GM19468 (cell line): ENCODE measurements at regions not wholly inside any gene's neighbourhood (a gene's known extent, or its start where the extent isn't known, plus 50 kb on each side); places are given as distances from the start of the nearest gene placed in this dataset.

Experiments used
- ATAC-seq: cut with Tn5 transposase; IDR thresholded peaks from one replicate; pipeline ENCODE4 v1.9.1; 2021; ENCODE audit warnings: mild to moderate bottlenecking, moderate library complexity, moderate number of reproducible peaks; ENCODE audit not compliant: unreplicated experiment; ENCODE audit errors: extremely low read depth

DNA sequence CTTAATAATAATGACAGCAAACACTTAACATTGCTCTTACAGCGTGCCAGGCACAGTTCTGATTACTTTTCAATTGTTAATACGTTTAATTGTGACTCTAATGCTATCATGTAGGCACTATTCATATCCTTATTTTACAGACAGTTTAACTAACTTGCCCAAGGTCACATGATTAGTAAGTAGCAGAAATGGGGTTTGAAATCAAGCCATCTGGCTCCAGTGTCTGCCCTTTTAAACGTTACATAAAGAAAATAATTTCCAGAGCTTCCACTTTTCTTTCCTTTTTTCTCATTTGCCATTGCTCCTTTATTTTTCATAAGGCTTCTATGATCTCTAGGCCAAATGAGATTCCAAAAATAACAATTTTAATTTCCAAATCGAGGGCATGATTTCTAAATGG, 50.6 kb upstream of the IKZF2 start:
- no peak for ATAC-seq

DNA sequence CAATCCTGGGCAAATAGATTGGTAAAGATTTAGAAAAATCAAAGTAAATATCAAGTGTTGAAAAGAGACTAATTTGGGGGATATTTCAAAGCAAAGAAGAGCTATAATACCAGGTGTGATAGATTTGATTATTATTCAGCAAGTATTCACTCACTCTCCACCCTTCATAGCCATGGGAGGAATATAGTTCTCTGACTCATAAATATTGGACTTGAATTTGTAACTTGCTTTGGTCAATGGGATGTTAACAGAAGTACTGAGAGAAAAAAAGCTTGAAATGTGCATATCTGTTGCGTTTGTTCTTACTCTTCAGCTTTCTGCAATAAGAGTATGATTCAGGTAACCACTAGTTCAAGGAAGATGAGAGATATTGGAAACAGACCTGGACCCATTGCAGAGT, 54.5 kb upstream of the IKZF2 start:
- ATAC-seq, result no peak

GRCh38 chr2:213213186-213213585, 61.8 kb upstream of the IKZF2 start:
- no peak for ATAC-seq

GRCh38 chr2:213214209-213214608, 62.8 kb upstream of the IKZF2 start:
- ATAC-seq, result no peak

DNA sequence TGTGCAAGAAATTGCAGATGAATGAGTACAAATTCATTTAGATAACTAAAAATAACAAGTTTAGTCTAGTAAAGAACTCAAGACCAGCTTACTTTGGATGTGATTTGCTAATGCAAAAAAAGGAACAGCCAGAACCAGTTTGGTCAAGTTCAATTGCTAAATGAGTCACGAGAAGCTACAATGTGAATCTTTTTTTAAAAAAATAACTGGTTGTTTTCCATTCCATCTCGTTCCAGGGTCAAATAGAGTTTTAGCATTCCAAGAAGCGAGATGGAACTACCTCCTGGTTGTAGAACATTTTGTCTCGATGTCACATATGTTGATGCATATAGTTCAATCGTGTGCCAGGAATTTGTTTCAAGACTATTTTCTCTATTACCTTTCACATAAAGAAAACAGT, 65.0 kb upstream of the IKZF2 start:
- no peak for ATAC-seq

- no peak for ATAC-seq
These were observed 64.4 kb upstream of the SPAG16 start for GRCh38 chr2:213219816-213220215.

- peak; percentile 35 for ATAC-seq
These were observed 63.2 kb upstream of the SPAG16 start for GRCh38 chr2:213220967-213221603.

DNA sequence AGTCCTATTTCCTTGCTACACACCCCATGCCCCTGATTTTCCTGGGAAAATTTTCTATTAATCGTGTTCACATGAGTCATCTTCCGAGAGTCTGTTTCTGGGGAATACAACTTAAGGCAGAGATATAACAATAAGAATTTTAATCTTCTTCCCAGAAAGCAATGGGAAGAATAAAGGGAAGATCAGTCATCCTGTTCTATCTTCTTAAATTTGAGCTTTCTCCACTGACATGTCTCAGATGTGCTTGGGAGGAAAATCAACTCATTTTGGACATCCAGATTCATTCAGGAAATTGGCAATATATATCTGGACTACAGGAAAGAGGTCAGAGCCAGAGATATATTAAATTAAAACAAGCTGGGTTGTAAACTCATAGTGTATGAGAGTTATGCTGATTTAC, 62.3 kb upstream of the SPAG16 start:
- no peak for ATAC-seq

DNA sequence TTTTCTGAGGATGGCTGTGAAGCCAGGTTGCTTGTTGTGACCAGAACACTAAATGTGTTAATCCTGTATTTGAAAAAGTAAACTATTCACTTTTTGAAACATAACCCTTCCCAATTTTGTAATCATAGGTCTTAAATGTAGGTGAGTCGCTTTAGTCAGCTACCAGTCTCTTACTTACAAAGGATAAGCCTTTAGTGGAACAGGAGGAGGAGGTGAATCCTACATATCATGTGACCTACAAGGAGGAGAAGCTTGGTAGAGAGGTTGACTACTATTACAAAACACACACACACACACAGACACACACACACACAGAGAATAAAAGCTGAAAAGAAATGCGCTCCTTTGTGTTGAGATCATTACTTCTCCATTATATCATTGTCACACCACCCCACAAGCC, 59.9 kb upstream of the SPAG16 start:
- no peak for ATAC-seq

DNA sequence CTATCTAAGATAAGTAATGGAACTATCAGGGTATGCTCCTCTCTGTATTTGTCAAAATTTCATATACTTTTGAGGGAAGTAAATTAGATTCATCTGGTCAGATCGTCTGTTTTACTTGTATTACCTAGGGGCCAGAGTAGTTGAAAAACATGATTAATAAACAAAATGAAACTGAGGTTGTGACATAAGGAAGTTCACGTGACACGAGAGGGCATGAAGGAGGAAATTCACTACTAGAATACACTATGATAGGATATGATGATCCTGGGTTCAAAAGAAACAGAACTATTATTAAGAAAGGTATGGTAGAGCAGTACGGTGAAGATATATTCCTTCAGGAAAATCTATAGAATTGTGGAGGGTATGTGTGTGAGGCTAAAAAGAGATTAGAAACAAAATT, 58.4 kb upstream of the SPAG16 start:
- ATAC-seq, result no peak

DNA sequence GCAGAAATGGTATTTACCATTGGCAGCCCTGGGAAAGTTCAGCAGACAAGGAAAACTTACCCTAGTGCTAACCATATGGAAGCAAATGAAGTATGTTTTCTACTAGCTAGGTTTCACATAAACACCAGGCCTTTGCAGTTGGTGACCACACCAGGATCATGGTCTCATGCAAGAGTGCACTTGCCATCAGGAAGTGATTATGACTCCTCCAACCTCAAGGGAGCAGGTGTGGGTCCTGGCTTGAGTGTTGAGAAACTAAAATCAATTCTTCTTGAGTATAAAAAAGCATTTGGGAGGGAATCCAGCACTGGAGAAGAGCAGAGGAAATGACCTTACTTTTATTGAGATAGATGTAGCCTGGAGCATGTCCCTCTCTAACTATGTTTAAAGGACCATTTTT, 56.8 kb upstream of the SPAG16 start:
- ATAC-seq, result peak; percentile 89

- no peak for ATAC-seq
These were observed 55.6 kb upstream of the SPAG16 start for GRCh38 chr2:213228638-213229037.

GRCh38 chr2:213229814-213230213, 54.5 kb upstream of the SPAG16 start:
- ATAC-seq, result no peak

GRCh38 chr2:213231966-213232365, 52.3 kb upstream of the SPAG16 start:
- no peak for ATAC-seq

DNA sequence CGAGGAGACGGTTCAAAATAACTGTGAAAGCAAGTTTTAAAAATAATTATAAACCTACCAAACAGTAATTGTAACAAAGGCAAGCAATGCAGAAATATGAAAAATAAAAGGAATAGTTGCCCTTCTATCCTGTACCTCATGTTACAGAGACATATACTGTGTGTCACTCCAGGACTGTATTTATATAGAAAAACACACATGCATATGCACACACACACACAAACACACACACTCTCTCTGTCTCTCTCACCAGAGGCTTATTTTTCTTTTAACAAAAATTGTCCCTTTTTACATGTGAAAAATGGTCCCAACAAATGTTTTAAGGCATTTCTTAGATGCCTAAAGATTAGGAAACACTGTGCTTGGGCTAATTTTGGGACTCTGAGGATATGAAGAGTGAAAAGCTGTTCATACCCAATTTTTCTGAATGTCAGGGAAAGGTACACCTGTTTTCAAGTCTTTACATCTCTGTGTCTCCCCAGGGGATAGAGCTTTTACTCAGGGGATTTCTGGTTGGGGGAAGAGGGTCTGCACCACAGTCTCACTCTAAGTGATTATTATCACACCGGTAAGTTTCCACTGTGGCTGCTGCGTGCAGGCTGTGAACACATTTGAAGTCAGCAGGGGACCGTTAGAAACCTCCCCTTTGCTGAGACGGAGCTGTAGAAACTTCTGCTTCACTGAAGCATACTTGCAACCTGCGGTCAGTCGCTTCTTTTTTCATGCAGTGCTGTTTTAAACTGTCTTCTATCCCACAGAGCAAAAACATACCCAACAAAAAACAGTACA, 51.4 kb upstream of the SPAG16 start:
- peak; percentile 87 for ATAC-seq

DNA sequence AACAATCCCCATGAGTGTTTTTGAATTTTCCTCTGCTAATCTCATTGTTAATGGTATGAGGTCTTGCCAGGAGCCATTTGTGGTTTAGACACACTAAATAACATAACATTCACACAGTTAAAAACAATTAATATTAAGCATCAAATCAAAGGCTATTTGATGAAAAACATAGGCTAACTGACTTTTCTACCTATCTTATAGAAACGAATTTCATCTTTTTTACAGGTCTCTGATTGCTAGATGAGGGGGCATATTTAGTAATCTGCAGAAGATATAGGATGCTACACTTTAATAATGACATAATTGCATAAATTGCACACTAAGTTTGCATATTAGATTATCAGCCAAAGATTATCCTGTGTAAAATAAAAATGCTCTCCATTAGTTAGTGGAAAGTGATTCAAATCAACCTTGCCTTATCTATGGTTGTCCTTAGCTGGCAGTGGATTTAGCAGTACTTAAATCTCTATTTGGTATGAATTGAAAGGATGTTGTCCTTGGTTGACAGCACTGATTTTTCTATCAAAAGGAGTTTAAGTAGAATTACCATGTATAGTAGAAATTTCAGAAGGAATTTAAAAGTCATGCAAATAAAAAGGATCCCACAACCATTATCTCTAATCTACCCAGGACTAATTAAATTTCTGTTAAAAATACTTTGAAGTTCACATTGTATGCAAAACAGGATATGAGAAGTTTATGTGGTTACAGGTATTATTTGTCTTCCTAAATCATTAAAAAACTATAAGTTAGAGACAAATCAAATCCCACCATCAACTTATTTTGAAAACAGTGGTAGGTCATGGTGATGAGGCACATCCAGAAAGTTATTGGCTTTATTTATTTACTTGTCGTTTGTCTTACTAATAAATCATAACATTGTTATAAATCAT, 50.6 kb upstream of the SPAG16 start:
- no peak for ATAC-seq
